D721Med (cell line): ENCODE measurements at regions not wholly inside any gene's neighbourhood (a gene's known extent, or its start where the extent isn't known, plus 50 kb on each side); places are given as distances from the start of the nearest gene placed in this dataset.
"Not testable (repeated sequence)": the region's sequence is repeated elsewhere in the genome, so short reads cannot be mapped to it uniquely, and the experiment has no call there.

Source experiments
- DNase-seq: peaks from one replicate; pipeline ENCODE4 v3.0.0; 2011; ENCODE audit warnings: low spot score; ENCODE audit not compliant: insufficient read length
- FAIRE-seq: peaks from 2 replicates; lab custom pipeline; 2011; peaks lifted over from hg19 to GRCh38; lab: Jason Lieb, UNC
- TF ChIP-seq, protein P1 (sequence below): IDR thresholded peaks from 2 replicates; pipeline ENCODE4 v1.5.1; 2012; ENCODE audit warnings: mild to moderate bottlenecking, control low read depth; ENCODE audit not compliant: insufficient read depth; ENCODE audit errors: missing control alignments

DNA sequence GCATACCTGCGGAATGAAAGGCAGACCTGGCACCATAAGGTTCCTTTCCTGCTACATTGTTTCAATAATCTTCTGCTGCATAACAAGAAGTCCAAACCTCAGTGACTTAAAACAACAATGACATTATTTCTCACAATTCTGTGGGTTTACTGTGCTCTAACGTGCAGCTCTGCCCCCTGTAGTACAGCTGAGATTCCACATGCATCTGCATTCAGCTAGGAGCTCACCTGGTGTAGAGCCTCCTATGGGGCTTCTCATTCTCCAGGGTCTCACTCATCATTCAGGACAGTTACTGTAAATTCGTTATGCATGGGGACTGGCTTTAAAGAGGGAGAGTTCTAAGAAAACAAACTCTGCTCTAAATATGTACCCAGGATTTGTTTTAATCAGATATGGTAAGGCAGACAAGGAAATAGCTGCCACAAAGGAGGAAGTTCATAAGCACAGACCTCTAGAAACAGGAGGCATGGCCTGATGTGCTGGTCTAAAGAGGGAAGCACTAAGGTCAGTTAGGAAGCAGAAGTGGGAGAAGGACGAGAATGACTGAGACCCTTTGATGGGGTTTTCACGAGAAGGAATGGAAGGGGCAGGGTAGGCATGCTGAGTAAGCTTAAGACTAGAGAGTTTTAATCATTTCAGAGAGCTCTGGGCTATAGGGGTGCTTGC is 347.0 kb downstream of the NEK10 start:
- no peak for FAIRE-seq
- TF ChIP-seq, protein P1, sequence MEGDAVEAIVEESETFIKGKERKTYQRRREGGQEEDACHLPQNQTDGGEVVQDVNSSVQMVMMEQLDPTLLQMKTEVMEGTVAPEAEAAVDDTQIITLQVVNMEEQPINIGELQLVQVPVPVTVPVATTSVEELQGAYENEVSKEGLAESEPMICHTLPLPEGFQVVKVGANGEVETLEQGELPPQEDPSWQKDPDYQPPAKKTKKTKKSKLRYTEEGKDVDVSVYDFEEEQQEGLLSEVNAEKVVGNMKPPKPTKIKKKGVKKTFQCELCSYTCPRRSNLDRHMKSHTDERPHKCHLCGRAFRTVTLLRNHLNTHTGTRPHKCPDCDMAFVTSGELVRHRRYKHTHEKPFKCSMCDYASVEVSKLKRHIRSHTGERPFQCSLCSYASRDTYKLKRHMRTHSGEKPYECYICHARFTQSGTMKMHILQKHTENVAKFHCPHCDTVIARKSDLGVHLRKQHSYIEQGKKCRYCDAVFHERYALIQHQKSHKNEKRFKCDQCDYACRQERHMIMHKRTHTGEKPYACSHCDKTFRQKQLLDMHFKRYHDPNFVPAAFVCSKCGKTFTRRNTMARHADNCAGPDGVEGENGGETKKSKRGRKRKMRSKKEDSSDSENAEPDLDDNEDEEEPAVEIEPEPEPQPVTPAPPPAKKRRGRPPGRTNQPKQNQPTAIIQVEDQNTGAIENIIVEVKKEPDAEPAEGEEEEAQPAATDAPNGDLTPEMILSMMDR, result no peak
- no peak for DNase-seq

DNA sequence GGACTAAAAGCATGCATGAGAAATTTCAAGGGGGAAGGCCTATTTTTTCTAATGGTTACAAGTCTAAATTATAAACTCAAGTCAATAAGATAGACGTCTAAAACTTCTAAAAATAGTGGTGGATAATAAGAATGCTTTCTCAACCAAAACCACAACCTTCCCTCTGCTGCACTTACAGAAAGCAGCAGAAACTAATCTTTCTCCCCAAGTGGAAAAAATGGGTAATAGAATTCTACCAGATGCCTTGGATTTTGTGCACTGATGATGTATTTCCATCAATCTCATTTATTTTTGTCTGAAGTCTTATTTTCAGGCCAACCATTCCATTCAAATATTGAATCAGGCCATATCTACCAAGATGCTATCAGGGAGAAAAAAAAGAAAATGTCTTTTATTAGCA is 344.7 kb downstream of the NEK10 start:
- DNase-seq, result no peak
- no peak for FAIRE-seq
- TF ChIP-seq, protein P1, result no peak

DNA sequence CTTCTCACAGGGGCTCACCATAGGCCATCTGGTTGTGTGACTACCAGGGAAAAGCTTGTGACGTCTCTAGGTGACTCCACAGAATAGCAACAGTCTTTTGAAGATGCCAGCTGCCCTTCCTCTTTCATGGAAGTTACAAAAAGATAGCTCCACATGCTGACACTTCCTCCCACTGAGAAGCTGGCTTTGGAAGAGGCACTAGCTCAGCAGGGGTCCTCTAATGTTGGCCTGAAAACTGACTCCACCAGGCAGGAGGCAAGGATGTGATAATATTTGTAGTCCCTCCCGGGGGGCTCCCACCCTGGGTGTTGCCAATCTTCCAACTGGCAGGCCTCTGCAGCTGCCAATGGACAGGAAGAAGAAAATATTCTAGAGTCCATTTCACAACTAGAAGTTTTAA is 343.5 kb downstream of the NEK10 start:
- FAIRE-seq (no peak), DNase-seq (no peak)
- TF ChIP-seq, protein P1, result no peak

GRCh38 chr3:27031476-27031875 is 337.7 kb downstream of the NEK10 start:
- DNase-seq (no peak), FAIRE-seq (no peak)
- TF ChIP-seq, protein P1, result no peak

DNA sequence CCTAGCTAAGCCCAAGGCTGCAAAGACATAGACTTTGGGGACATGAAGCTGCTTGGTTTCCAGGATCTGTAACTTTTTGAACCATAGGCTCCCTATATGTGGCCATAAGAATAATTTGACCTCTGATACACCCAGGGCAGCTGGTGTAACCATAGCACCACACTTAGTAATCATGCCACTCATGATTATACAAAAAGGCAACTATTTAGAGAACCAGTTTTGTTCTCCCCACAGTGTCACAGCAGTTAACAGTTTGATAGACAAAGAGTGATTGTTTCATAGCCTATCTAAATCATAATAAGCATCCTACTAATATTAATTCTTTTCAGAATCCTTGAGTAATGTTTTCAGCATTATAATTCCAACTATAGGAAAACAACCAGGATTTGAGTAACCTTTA is 334.9 kb downstream of the NEK10 start:
- FAIRE-seq, result no peak
- TF ChIP-seq, protein P1, result no peak

DNA sequence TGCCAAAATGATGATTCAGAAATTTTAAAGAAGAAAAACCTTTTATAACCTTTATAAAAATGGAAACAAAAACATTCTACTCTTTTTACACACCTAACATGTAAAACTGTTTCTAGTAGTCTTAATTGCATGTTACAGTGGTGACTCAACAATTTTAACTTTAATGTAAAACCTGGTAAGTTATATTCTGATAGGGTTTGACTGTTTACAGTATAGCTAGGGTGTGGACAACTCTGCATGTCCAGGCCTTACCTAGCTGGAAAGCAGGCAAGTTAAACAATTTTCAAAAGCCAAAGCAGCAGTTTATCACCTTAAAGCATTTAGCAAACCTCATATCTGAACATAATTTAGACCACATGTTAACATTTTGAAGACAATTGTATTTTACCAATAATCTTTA is 328.5 kb downstream of the NEK10 start:
- no peak for FAIRE-seq
- TF ChIP-seq, protein P1, result no peak
- no peak for DNase-seq

More for the DNA sequence above, 334.9 kb downstream of the NEK10 start:
- no peak for DNase-seq

DNA sequence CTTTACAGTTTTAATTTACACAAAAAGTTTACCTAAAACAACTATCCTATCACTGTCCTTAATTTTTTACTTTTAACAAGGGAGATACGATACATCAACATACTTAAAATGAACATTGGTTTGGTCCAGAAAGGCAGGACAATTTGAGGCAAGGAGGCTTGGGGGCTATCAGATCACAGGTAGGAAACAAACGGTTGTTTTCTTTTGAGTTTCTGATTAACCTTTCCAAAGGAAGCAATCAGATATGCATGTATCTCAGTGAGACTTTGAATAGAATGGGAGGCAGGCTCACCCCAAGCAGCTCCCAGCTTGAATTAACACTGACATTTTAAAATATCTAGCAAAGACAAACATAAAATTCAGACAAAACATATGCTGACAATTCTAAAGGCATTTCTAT is 326.6 kb downstream of the NEK10 start:
- not testable (repeated sequence) for FAIRE-seq, DNase-seq
